ENCODE measurements at regions not wholly inside any gene's neighbourhood (a gene's known extent, or its start where the extent isn't known, plus 50 kb on each side); places are given as distances from the start of the nearest gene placed in this dataset.
"Not testable (repeated sequence)": the region's sequence is repeated elsewhere in the genome, so short reads cannot be mapped to it uniquely, and the experiment has no call there.

- DNase-seq = no peak
Measured at GRCh38 chr1:187755536-187755935, 926.8 kb downstream of the PLA2G4A start.

- DNase-seq = not testable (repeated sequence)
Measured at GRCh38 chr1:187756684-187757083, 927.9 kb downstream of the PLA2G4A start.

DNA sequence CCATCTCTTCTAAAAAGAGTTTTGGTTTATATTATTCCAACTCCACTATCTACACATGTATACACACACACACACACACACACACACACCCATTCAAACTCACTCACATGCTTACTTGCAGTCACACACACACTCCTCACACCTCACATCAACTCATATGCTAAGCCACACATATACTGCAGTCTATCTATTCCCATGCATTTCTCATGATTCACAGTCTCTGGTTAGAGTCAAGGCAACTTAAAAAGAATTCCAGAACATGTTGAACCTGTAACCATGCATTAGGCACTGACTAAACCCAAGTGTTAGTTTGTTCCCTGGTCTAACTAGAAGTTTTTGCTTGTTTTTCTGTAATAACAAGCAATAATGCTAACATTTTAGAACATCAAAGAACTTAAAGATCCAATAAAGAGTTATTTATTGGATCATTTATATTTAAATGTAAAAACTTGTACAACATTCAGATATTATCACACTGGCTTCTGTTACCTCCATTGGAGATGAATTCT is 931.1 kb downstream of the PLA2G4A start:
- no peak for DNase-seq

GRCh38 chr1:187762118-187762517 is 933.4 kb downstream of the PLA2G4A start:
- DNase-seq = no peak

GRCh38 chr1:187763465-187763864 is 934.7 kb downstream of the PLA2G4A start:
- no peak for DNase-seq

- DNase-seq = no peak
Measured at GRCh38 chr1:187763976-187764375, 935.2 kb downstream of the PLA2G4A start.

- DNase-seq = no peak
Measured at GRCh38 chr1:187771396-187771795, 942.6 kb downstream of the PLA2G4A start.

GRCh38 chr1:187773168-187773567 is 944.4 kb downstream of the PLA2G4A start:
- DNase-seq = no peak

- DNase-seq = no peak
Measured at GRCh38 chr1:187787736-187788135, 959.0 kb downstream of the PLA2G4A start.

GRCh38 chr1:187788718-187789117 is 960.0 kb downstream of the PLA2G4A start:
- no peak for DNase-seq

- no peak for DNase-seq
Measured at GRCh38 chr1:187790724-187791123, 962.0 kb downstream of the PLA2G4A start.

- DNase-seq = no peak
Measured at GRCh38 chr1:187794561-187794960, 965.8 kb downstream of the PLA2G4A start.

- DNase-seq = no peak
Measured at GRCh38 chr1:187809549-187809948, 980.8 kb downstream of the PLA2G4A start.

DNA sequence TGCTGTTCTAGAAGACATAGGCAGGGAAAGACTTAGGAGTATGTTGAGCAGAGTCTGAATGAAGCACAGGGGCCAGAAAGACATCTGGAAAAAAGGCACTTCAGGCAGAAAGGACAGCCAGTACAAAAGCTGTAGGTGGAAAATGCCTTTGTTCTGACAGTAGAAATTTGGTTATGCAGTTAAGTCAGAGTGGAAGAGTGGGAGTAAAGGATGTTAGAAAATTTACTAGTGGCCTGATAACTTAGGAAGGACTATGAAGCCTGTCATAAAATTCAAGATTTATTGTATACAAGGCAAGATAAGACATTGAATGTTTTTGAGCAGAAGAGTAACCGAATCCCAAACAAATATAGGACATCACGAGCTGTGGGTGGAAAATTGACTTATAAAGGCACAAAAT is 987.9 kb downstream of the PLA2G4A start:
- no peak for DNase-seq

DNA sequence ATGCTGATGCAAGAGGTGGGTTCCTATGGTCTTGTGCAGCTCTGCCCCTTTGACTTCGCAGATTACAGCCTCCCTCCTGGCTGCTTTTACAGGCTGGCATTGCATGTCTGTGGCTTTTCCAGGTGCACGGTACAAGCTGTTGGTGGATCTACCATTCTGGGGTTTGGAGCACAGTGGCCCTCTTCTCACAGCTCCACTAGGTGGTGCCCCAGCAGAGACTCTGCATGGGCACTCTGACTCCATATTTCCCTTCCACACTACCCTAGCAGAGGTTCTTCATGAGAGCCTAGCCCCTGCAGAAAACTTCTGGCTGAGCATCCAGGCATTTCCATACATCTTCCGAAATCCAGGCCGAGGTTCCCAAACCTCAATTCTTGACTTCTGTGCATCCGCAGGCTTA is 989.0 kb downstream of the PLA2G4A start:
- no peak for DNase-seq

- no peak for DNase-seq
Measured at GRCh38 chr1:187819086-187819485, 990.3 kb downstream of the PLA2G4A start.

DNA sequence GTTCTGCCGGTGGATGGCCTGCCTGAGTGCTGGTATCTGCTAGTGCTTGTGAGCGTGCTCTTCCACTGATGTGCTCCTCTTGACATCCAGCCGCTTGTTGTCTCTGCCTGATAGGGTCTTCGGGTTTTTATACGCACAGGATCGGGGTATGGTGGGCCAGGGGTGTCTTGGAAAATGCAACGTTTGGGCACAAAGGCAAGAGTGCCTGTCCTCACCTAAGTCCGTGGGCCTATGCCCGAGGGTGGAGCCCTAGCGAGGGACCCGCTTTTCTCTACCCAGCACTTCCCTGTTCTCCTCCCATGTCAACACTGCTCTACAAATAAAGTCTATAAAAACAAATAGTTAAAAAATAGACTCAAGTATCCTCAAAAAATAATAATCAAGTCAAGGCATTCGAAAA is 1007.8 kb downstream of the PLA2G4A start:
- DNase-seq = no peak

DNA sequence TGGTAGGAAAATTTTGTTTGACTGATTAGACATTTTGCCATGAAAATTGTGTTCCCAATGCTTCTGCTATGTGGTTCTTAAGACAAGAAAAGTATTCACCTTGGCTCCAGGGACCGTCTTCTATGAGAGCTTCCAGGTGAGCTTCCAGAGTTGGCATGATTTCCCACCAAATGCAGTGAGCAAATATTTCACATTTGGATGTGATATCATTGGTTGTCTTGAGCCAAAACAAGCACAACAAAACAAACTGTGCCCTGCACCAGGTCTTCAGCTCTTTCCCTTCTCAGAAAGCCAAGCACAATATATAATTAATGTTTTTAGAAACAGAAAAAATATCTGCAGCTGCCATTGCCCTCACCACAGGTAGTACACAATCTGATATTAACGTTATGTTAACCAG is 1009.0 kb downstream of the PLA2G4A start:
- DNase-seq = no peak

DNA sequence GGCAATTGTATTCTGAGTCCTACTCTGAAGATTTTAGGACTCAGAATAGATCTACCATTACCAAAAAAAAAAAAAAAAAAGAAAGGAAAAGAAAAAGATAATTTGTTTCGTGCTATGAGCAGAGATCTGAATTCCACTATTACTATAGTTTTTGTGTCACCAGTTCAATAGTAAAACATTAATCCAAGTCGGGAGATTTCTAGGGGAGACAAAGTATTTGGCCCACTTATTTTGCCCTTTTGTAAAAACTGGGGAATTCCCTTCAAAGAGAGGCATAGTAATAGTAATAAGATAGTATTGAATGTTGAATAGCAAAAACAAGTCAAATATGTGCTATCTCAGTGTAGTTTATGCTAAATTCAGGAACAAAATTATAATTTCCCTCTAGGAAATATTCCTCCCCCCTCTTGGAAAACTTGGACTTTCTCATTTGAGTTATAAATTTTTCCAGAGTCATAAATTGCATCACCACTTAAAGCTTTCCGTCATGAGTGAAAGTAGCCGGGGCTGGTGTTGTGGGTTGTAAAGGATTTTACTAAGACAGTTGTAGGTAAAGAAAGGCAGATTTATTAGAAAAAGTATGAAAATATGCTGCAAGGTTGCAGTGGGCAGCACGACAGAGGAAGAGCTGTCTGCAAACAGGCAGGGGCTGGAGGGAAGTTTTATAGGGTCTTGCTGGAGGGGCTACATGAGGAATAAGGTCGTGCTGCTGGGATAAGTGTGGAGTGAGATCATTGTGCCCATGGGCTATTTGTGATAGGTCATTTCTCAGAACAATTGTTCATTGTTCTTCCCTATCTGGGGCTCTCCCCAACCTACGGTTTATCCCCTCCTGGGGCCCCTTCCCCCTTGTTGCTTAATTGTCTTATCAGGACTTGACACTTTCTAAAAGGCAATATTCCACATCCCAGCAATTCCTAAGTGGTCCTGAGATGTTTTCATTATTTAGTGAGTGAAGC is 1009.9 kb downstream of the PLA2G4A start:
- DNase-seq = no peak

- DNase-seq = no peak
Measured at GRCh38 chr1:187839873-187840272, 1011.1 kb downstream of the PLA2G4A start.

- DNase-seq = no peak
Measured at GRCh38 chr1:187840557-187840956, 1011.8 kb downstream of the PLA2G4A start.

DNA sequence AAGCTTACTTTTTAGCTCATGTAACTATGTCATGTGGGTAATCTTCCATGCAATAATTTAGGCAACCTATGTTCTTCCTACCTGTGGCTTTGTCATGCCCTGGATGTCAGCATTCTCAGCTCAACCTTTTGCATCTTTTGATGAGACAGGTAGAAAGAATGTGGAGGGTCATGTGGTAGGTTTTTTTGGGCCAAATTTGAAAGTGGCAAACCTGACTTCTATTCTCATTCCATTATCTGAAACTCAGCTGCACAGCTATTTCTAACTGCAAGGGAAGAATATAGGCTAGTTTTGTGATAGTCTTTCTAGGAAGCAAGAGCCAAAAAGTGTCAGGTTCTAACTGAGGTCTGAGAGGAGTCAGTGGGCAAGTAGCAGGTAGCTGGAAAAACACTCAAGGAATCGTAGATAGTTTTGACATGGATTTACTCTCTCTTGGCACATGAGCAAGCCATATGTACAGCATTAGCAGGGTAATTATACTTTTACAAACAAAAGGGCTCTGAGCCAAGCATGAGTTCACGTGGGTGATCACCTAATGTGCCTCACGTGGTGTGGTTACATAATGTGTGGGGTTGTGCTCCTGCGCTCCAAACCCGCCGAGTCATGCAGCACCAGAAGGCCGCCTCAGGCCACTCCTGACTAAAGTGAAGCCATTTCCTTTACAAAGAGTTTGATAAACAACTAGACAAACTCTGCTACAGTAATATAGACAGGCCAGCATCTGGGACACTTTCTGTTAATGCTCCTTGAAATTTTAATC is 1013.8 kb downstream of the PLA2G4A start:
- DNase-seq = no peak

- DNase-seq = no peak
Measured at GRCh38 chr1:187844313-187844712, 1015.6 kb downstream of the PLA2G4A start.

- no peak for DNase-seq
Measured at GRCh38 chr1:187847531-187847930, 1018.8 kb downstream of the PLA2G4A start.
